K562 (cell line): ENCODE measurements at regions not wholly inside any gene's neighbourhood (a gene's known extent, or its start where the extent isn't known, plus 50 kb on each side); places are given as distances from the start of the nearest gene placed in this dataset.

Experiments used
- ATAC-seq: fragments of 200-7000 bp; cut with Tn5 transposase; 3 replicates; pipeline ENCODE4 v1.9.1; 2020; ENCODE audit warnings: moderate library complexity
- BruUV-seq: library from RNA; stranded (reverse); fragments of 400-500 nt; replicated peaks from 2 replicates; lab custom pipeline; 2021; lab: Mats Ljungman, UMichigan
- CTCF ChIA-PET: fragments of 300-600 bp; formaldehyde crosslinking; extraction: SDS; loops from one replicate; lab custom pipeline; 2021; ENCODE audit warnings: low intra/inter-chr PET ratio; lab: Yijun Ruan, JAX
- POLR2A ChIA-PET: fragments of 300-600, 350-650 bp; sonication (Branson Sonifier 250); formaldehyde crosslinking; extraction: SDS; loops from one replicate; lab custom pipeline; 2021; ENCODE audit warnings: antibody characterized with exemption, inconsistent platforms; lab: Yijun Ruan, JAX
- DNase-seq, 4 experiments: peaks; one replicate each; pipeline versions ENCODE4 v3.0.0 to v3.0.0-alpha.2; 2011 to 2018; ENCODE audit warnings: low spot score in 3 of 4, mixed read lengths in 3 of 4; ENCODE audit errors: extremely low read depth in 1 of 4
- FAIRE-seq: peaks from 2 replicates; lab custom pipeline; 2011; peaks lifted over from hg19 to GRCh38; lab: Jason Lieb, UNC
- H2AFZ ChIP-seq: 2 replicates; pipeline ENCODE4 v1.6.0; 2011; ENCODE audit warnings: low read depth, low read length, control low read depth, inconsistent platforms
- H3K27ac ChIP-seq: fragments of 200-600 bp; 3 replicates; pipeline ENCODE4 v1.8.0; 2011; ENCODE audit warnings: low read depth, mild to moderate bottlenecking, control low read depth, inconsistent platforms, low read length, moderate library complexity, mixed read lengths; ENCODE audit errors: extremely low read depth
- H3K27me3 ChIP-seq, 2 experiments: fragments of 300-600 bp in 1 of 2; 2 replicates in 1 of 2; 3 replicates in 1 of 2; pipeline versions ENCODE4 v1.6.0 to v1.8.0; 2011; ENCODE audit warnings: inconsistent platforms in 2 of 2, low read length in 2 of 2, mild to moderate bottlenecking in 1 of 2, mixed read lengths in 1 of 2, moderate library complexity in 1 of 2; ENCODE audit not compliant: control insufficient read depth in 2 of 2, insufficient read depth in 2 of 2
- H3K36me3 ChIP-seq: fragments of 300-600 bp; 3 replicates; pipeline ENCODE4 v1.8.0; 2011; ENCODE audit warnings: mild to moderate bottlenecking, low read length, inconsistent platforms; ENCODE audit not compliant: control insufficient read depth, insufficient read depth
- H3K4me1 ChIP-seq, 2 experiments: fragments of 200-600 bp in 1 of 2; replicated peaks in 1 of 2; 2 replicates in 1 of 2; 3 replicates in 1 of 2; pipeline versions ENCODE4 v1.5.1 to v1.8.0; 2011; ENCODE audit warnings: inconsistent platforms in 2 of 2, low read length in 2 of 2, mild to moderate bottlenecking in 1 of 2, mixed read lengths in 1 of 2, moderate library complexity in 1 of 2; ENCODE audit not compliant: control insufficient read depth in 2 of 2, insufficient read depth in 2 of 2
- H3K4me2 ChIP-seq: 2 replicates; pipeline ENCODE4 v1.6.1; 2011; ENCODE audit warnings: low read length, control low read depth, inconsistent platforms, mixed read lengths; ENCODE audit not compliant: insufficient read depth
- H3K4me3 ChIP-seq: fragments of 200-600 bp; sonication (generic), shearing (Covaris generic); 2 replicates; pipeline ENCODE4 v1.5.1; 2016; ENCODE audit warnings: control low read depth, inconsistent platforms
- H3K79me2 ChIP-seq: fragments of 200-600 bp; 3 replicates; pipeline ENCODE4 v1.8.0; 2011; ENCODE audit warnings: low read length, inconsistent platforms; ENCODE audit not compliant: control insufficient read depth, insufficient read depth
- H3K9ac ChIP-seq, 2 experiments: 2 replicates each; pipeline versions ENCODE4 v1.6.0 to v1.6.1; 2011; ENCODE audit warnings: low read depth in 2 of 2, low read length in 2 of 2, control low read depth in 1 of 2, inconsistent platforms in 1 of 2, mild to moderate bottlenecking in 1 of 2, mixed read lengths in 1 of 2; ENCODE audit not compliant: insufficient read depth in 1 of 2
- H3K9me1 ChIP-seq: one replicate; pipeline ENCODE4 v1.6.0; 2011; ENCODE audit warnings: inconsistent platforms, mild to moderate bottlenecking, low read length, moderate library complexity; ENCODE audit not compliant: control insufficient read depth, insufficient read depth
- H3K9me3 ChIP-seq: replicated peaks from 2 replicates; pipeline ENCODE4 v1.5.1; 2011; ENCODE audit warnings: low read depth, low read length, inconsistent platforms; ENCODE audit not compliant: control insufficient read depth, insufficient read depth
- H4K20me1 ChIP-seq: replicated peaks from 2 replicates; pipeline ENCODE4 v1.6.1; 2011; ENCODE audit warnings: low read length, inconsistent platforms, mixed read lengths; ENCODE audit not compliant: control insufficient read depth, insufficient read depth
- BCOR ChIP-seq: fragments of 450-650 bp; IDR thresholded peaks from 2 replicates; pipeline ENCODE4 v1.6.1; 2016
- C11orf30 ChIP-seq: fragments of 450-650 bp; IDR thresholded peaks from 2 replicates; pipeline ENCODE4 v1.6.1; 2016; ENCODE audit warnings: low read depth, mild to moderate bottlenecking
- CHD1 ChIP-seq: fragments of 200-600 bp; sonication (generic); IDR thresholded peaks from one replicate; pipeline ENCODE4 v1.6.1; 2012; ENCODE audit warnings: mild to moderate bottlenecking, moderate library complexity, low read length, inconsistent platforms
- GABPB2 ChIP-seq: fragments of 250-450 bp; sonication (Bioruptor Pico); conservative IDR thresholded peaks from 2 replicates; pipeline ENCODE4 v1.5.1; 2021; ENCODE audit warnings: mild to moderate bottlenecking
- GTF2E2 ChIP-seq: fragments of 200-800 bp; sonication (Bioruptor generic); IDR thresholded peaks from 2 replicates; pipeline ENCODE4 v1.6.1; 2016; ENCODE audit warnings: missing genetic modification characterization, missing compliant biosample characterization
- KLF10 ChIP-seq: fragments of 250-450 bp; sonication (Bioruptor Pico); IDR thresholded peaks from 2 replicates; pipeline ENCODE4 v1.6.1; 2021; ENCODE audit warnings: matching md5 sums
- POLR2A ChIP-seq: fragments of 450-650 bp; conservative IDR thresholded peaks from 2 replicates; pipeline ENCODE4 v1.6.1; 2016
- RNF2 ChIP-seq: sonication (generic); IDR thresholded peaks from 2 replicates; pipeline ENCODE4 v1.6.1; 2016
- TARDBP ChIP-seq: fragments of 450-650 bp; IDR thresholded peaks from 2 replicates; pipeline ENCODE4 v1.6.1; 2016
- TCF7 ChIP-seq: sonication (generic); IDR thresholded peaks from 2 replicates; pipeline ENCODE4 v1.6.1; 2016; ENCODE audit warnings: antibody characterized with exemption, borderline replicate concordance
- ZFX ChIP-seq: sonication (generic); formaldehyde crosslinking; IDR thresholded peaks from 2 replicates; pipeline ENCODE4 v1.8.0; 2022; ENCODE audit warnings: mild to moderate bottlenecking, missing genetic modification reagents, moderate library complexity
- ZNF143 ChIP-seq: sonication (generic); formaldehyde crosslinking; IDR thresholded peaks from 2 replicates; pipeline ENCODE4 v1.9.0; 2022; ENCODE audit warnings: mild to moderate bottlenecking, missing genetic modification reagents
- ZNF384 ChIP-seq: IDR thresholded peaks from 2 replicates; pipeline ENCODE4 v1.6.1; 2012; ENCODE audit warnings: low read depth, low read length, improper control_type of control experiment
- ZNF592 ChIP-seq: fragments of 450-650 bp; IDR thresholded peaks from 2 replicates; pipeline ENCODE4 v1.6.1; 2017; ENCODE audit warnings: antibody characterized with exemption, mild to moderate bottlenecking
- ZNF740 ChIP-seq, 3 experiments: fragments of 200-800 bp in 1 of 3; sonication (Bioruptor generic) in 1 of 3; sonication (generic) in 1 of 3; formaldehyde crosslinking in 1 of 3; IDR thresholded peaks; 2 replicates each; pipeline versions ENCODE4 v1.6.1 to v1.8.0; 2016 to 2022; ENCODE audit warnings: mild to moderate bottlenecking in 2 of 3, missing compliant biosample characterization in 2 of 3, missing genetic modification characterization in 2 of 3, missing genetic modification reagents in 1 of 3
- ZZZ3 ChIP-seq: fragments of 450-650 bp; IDR thresholded peaks from 2 replicates; pipeline ENCODE4 v1.6.1; 2016; ENCODE audit warnings: antibody characterized with exemption, mild to moderate bottlenecking, moderate library complexity
- WGBS: fragments of 100-300 bp; shearing (Covaris generic); methylation state at CpG from one replicate; pipeline ENCODE4 v1.1.6; 2016; ENCODE audit warnings: low coverage, mixed read lengths; ENCODE audit not compliant: insufficient coverage; ENCODE audit errors: missing lambda C conversion rate; 5-methylcytosine and 5-hydroxymethylcytosine counted together
- in situ Hi-C: fragments of 300-500 bp; cut with MboI; formaldehyde crosslinking; loops from 4 replicates; pipeline ENCODE4 v1.15.0; 2018; ENCODE audit warnings: inconsistent platforms, mixed read lengths
- intact Hi-C: fragments of 100-400 bp; cut with micrococcal nuclease; formaldehyde crosslinking; loops from 2 replicates; pipeline ENCODE4 v1.14.2; 2022
- TF ChIP-seq, protein P1 (sequence below): sonication (generic); formaldehyde crosslinking; IDR thresholded peaks from 2 replicates; pipeline ENCODE4 v1.8.1; 2022; ENCODE audit warnings: missing genetic modification reagents

GRCh38 chr3:103968131-103968530, 1398.6 kb upstream of the ALCAM start:
- in situ Hi-C loops, result no loop called here

More at GRCh38 chr3:103968131-103968530, 1398.6 kb upstream of the ALCAM start:
- no peaks in the 10 kb centered on the region for H3K9me1 ChIP-seq
- no TSS peak for BruUV-seq
- POLR2A ChIA-PET, result no interaction called here
- no peaks in the 10 kb centered on the region for H3K36me3 ChIP-seq
- TF ChIP-seq KLF10 (CRISPR knock-in tag) (no peak), ZNF592 (no peak), ZFX (no peak), GTF2E2 (tag) (no peak), TARDBP (no peak), ZNF740 (CRISPR knock-in tag; IDR thresholded peaks at IDR 0.05) (no peak), ZNF740 (tag; IDR thresholded peaks at IDR 0.05) (no peak), RNF2 (no peak), ZNF143 (CRISPR knock-in tag) (no peak), POLR2A (no peak), BCOR (no peak), ZZZ3 (no peak), ZNF384 (no peak), TCF7 (no peak), GABPB2 (CRISPR knock-in tag) (no peak), C11orf30 (no peak), CHD1 (no peak)
- TF ChIP-seq, protein P1, sequence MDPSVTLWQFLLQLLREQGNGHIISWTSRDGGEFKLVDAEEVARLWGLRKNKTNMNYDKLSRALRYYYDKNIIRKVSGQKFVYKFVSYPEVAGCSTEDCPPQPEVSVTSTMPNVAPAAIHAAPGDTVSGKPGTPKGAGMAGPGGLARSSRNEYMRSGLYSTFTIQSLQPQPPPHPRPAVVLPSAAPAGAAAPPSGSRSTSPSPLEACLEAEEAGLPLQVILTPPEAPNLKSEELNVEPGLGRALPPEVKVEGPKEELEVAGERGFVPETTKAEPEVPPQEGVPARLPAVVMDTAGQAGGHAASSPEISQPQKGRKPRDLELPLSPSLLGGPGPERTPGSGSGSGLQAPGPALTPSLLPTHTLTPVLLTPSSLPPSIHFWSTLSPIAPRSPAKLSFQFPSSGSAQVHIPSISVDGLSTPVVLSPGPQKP, result no peak
- no peak for ATAC-seq
- H3K4me1 ChIP-seq, result no peaks in the 10 kb centered on the region
- H3K27me3 ChIP-seq, result no peaks in the 10 kb centered on the region
- no peak for FAIRE-seq
- no peak overlapping the region for H3K9ac ChIP-seq
- no peak overlapping the region for H3K27ac ChIP-seq
- H2AFZ ChIP-seq, result no peak overlapping the region
- CTCF ChIA-PET, result no interaction called here
- DNase-seq, result no peak
- H3K4me3 ChIP-seq, result no peak overlapping the region
- no peaks in the 10 kb centered on the region for H3K9me3 ChIP-seq
- 0% methylated on average over 2 of the region's 2 CpGs for WGBS
- no peaks in the 10 kb centered on the region for H4K20me1 ChIP-seq
- intact Hi-C loops, result no loop called here
- no peaks in the 10 kb centered on the region for H3K79me2 ChIP-seq
- no peak overlapping the region for H3K4me2 ChIP-seq
